GM18868 (cell line): ENCODE measurements at regions not wholly inside any gene's neighbourhood (a gene's known extent, or its start where the extent isn't known, plus 50 kb on each side); places are given as distances from the start of the nearest gene placed in this dataset.
"Not testable (repeated sequence)": the region's sequence is repeated elsewhere in the genome, so short reads cannot be mapped to it uniquely, and the experiment has no call there.

ENCODE experiments used
- ATAC-seq: cut with Tn5 transposase; IDR thresholded peaks from one replicate; pipeline ENCODE4 v1.9.1; 2021; ENCODE audit warnings: mild to moderate bottlenecking, moderate library complexity; ENCODE audit not compliant: unreplicated experiment

- ATAC-seq = peak; percentile 99
Measured at GRCh38 chr14:99995700-99996356, 69.4 kb upstream of the EVL start.

GRCh38 chr14:99996951-99997571 is 68.2 kb upstream of the EVL start:
- ATAC-seq = no peak

- ATAC-seq = not testable (repeated sequence)
Measured at GRCh38 chr14:100000398-100000797, 64.8 kb upstream of the EVL start.

- ATAC-seq = no peak
Measured at GRCh38 chr14:100004392-100004791, 60.8 kb upstream of the EVL start.

GRCh38 chr14:100007254-100007653 is 58.0 kb upstream of the EVL start:
- ATAC-seq = peak; percentile 46

GRCh38 chr14:100009802-100010201 is 55.4 kb upstream of the EVL start:
- ATAC-seq = not testable (repeated sequence)

DNA sequence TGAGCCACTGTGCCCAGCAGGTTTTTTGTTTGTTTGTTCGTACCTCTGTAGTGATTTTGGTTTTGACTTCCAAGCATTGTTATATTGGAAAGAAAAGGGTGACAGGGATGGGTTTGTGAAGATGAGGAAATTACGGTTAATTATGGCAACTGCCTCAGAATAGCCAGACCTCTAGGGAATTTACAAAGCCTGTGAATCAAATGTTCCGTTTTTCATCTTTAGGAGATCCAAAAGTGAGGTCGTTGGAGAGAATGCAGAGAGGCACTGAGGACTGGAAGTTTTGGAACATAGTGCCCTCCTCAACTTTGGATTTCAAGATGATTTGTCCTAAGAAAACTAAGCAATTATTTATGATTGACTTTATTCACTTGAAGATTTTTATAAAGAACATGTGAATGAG is 54.5 kb upstream of the EVL start:
- ATAC-seq = no peak

DNA sequence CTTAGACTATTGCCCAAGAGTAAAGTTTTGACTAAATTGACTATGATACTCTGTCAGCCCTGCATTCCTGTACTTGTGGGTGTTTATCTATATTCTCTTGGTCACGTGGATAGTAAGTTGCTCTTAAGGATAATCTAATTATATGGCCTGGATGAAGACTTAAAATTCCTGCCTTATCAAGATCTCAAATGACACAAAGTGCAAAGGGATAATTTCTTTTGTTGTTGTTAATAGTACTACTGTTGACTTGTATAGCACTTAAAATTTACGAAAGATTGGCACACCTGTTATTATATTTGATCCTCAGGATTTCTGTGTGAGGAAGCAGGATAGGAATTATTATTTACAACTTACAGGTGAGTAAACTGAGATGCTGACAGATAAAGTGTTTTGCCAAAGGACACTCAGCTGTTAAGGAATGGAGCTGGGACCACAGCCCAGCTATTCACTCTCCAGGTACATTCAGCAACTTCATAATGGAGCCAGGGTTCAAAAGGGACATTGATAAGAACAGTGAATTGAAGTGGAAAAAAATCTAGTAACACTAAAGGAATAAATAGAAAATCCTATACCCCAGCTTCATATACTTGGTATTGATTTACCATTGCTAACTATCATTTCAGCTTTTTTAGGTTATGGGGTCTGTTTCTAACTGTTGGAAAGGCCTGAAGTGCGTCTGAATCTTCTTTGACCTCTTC is 53.4 kb upstream of the EVL start:
- ATAC-seq = no peak

DNA sequence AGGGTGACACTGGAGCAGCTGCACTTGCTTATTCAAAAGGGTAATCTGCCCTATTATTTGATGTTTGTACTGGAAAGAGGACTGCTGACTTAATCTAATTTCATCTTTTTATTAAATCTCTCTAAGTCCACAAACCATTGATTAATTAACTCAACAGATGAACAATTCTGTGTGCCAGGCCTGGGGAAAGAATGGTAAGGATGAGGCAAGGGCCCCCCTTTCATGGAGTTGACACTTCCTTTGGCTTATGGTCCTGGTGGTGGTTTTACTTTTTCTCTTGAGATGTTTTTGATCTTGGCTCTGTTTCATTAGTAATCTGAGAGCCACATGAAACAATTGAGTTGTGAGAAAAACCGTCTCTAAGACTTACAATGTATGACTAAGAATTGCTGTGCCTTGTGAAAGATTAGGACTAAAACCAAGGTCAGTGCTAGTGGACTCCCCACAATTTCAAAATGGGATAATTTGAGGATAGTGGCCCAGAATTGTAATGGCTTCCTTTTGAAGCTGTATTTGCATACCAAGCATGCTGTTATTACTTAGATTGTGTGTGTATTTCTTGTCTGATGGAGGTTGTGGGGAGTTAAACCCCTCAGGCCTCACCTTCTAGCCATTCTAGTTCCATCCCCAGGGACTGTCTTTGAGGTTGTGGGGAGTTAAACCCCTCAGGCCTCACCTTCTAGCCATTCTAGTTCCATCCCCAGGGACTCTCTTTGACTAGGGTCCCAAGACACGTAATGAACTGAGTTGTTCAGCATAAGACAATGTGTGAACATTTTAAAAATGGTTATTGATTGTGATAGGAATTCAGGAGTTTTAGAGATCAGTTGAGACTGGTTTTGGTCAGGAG is 52.5 kb upstream of the EVL start:
- no peak for ATAC-seq

DNA sequence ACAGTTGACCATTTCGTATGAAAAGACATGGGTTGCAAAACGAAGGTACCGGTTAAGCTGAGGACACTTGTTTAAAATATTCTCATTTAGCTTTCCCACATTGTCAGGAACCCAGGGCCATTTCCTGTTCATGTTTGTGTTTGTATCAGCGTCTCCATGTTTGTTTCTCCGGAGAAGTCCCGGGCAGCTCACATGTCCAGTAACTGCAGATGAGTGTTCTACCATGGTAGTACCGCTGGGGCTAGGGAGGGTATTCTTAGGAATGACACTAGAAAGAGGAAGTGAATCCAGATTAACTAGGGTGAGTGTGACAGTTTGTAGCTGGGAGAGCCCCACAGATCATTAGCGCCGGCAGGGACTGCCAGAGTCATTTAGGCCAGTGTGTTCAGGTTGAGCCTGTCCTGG is 50.0 kb upstream of the EVL start:
- ATAC-seq = peak; percentile 88
